ENCODE measurements at regions not wholly inside any gene's neighbourhood (a gene's known extent, or its start where the extent isn't known, plus 50 kb on each side); places are given as distances from the start of the nearest gene placed in this dataset.

GRCh38 chr1:30417701-30418046 lies 305.7 kb downstream of the MATN1 start:
- DNase-seq = peak; percentile 47

GRCh38 chr1:30417001-30417700 lies 306.2 kb downstream of the MATN1 start:
- peak; percentile 40 for DNase-seq

- DNase-seq = peak; percentile 24
These were observed 307.1 kb downstream of the MATN1 start for GRCh38 chr1:30416221-30416820.

- DNase-seq = peak; percentile 35
These were observed 308.0 kb downstream of the MATN1 start for GRCh38 chr1:30415171-30415940.

DNA sequence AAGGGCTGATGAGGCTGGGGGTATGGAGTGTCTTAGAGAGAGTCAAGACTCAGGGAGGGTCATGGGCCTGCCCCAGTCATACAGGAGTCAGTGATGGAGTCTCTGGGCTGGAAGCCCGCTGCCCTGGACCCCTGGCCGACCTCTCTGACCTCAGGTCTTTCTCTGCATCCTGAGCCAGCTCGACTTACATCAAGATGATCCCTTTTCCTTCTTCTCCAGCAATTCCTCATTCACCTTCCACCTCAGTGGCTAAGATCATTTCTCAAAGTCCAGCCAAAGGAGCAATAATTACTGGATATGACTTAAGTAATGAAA lies 308.6 kb downstream of the MATN1 start:
- DNase-seq = no peak

- peak; percentile 28 for DNase-seq
These were observed 309.1 kb downstream of the MATN1 start for GRCh38 chr1:30414086-30414850.

DNA sequence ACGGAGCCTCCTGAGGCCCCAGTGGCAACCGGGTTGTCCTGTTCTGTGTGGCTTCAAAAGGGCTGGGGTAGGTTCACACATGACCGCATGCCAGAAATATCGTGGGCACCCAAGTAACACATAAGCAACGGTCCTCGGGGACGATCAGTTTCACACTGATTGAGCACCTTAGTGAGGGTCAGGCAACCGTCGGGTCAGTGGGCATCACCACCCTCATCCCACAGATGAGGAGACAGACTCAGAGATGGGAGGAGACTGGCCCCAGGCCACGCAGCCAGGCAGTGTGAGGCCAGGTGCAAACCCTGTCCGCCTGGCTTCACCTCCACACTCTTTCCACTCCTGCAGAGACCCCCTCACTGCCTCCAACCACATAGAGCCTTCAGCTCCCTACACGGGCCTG lies 309.8 kb downstream of the MATN1 start:
- peak; percentile 49 for DNase-seq

GRCh38 chr1:30413111-30413440 lies 310.3 kb downstream of the MATN1 start:
- DNase-seq = peak; percentile 22

GRCh38 chr1:30412241-30413110 lies 310.9 kb downstream of the MATN1 start:
- peak; percentile 66 for DNase-seq

GRCh38 chr1:30411206-30411605 lies 312.2 kb downstream of the MATN1 start:
- peak; percentile 22 for DNase-seq

DNA sequence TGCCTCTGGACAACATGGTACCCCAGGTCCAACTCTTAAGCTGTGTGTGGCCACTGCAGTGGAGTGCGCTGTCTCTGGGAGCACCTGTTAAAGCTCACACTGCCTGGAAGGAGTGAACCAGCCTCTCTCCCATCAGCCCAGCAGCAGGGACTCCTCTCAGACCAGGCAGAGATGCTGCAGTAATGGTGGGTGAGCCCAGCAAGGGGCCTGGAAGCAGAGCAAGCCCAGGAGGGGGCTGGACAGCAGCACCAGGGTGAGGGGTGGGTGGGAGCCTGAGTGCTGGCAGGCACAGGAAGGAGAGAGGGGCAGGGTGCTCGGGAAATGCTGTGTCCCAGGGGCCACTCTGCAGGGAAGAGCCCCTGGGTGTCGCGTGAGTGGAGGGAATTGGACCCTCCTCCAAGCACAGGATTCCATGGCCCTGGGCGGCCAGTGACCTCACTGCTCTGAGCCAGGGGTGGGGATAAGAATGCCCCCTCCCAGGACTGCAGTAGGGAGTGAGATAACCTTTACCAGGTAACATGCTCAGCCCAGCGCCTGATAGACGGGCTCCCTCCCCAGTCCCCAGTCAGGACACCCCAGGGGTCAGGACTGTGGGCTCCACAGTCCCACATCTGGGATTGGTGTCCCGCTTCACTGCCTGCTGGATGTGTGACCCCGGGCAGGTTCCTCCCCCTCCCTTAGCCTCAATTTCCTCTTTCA lies 313.1 kb downstream of the MATN1 start:
- DNase-seq = peak; percentile 40

DNA sequence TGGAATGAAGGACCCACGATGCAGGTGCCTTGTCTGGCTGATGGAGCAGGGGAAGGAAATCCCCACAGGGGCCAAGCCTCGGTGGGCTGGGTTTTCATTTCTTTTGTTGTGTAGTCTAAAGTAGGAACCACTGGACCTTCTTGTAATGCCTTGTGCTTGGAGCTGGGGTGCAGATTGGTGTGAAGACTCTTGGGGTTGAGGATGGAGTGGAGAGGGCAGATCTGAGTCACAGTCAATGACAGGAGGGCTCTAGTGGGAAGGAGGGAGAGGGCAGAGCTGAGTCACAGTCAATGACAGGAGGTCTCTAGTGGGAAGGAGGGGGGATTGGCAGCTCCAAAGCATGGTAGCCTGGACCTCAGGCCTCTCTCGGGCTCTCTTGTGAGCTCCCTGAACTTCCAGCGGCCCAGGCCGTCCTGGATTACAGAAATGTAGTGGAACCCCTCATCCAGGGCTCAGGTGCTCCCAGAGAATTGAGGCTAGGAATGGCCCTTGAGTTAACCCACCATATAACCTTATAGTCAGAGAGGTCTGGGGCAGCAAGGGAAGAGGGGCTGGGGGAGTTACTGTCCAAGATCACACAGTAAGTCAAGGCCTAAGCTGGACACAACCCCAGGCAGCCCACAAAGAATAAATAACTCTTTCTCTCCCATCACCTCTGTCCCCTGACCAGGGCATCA lies 313.8 kb downstream of the MATN1 start:
- peak; percentile 42 for DNase-seq

DNA sequence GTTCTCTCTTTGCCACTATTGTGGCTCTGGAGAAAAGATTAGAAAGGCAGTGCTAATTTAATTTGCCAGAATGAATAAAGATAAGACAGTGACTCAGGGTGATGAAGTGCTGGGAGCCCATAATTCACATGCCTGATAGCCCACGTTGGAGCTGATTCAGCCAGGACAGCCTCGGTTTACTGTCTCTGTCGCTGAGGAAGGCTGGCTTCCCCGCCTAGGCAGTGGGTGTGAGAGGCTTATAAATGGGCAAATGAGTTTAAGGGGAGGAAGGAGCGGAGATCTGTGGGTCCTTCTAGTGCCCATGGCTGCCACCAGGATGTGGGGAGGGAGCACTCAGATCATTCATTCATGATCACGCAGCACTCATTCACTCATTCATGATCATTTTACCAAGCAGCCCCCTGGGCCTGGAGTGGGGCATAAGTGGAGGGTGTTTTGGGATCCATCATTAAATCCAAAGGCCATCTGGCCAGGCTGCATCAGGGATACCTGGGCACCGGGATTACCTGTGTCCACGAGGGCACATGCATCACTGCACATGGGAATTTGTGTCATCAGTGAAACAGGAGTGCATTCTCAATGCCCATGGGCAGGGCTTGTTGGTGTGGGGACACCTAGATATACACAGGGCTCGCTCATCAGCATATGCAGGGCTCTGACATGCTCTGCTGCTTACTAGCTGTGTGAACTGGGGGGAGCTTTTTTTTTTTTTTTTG lies 315.4 kb downstream of the MATN1 start:
- peak; percentile 42 for DNase-seq

GRCh38 chr1:30406996-30407864 lies 316.2 kb downstream of the MATN1 start:
- peak; percentile 46 for DNase-seq

- peak; percentile 29 for DNase-seq
These were observed 317.7 kb downstream of the MATN1 start for GRCh38 chr1:30405631-30406212.

GRCh38 chr1:30405081-30405480 lies 318.3 kb downstream of the MATN1 start:
- DNase-seq = peak; percentile 44

- peak; percentile 9 for DNase-seq
These were observed 319.0 kb downstream of the MATN1 start for GRCh38 chr1:30404341-30404740.

DNA sequence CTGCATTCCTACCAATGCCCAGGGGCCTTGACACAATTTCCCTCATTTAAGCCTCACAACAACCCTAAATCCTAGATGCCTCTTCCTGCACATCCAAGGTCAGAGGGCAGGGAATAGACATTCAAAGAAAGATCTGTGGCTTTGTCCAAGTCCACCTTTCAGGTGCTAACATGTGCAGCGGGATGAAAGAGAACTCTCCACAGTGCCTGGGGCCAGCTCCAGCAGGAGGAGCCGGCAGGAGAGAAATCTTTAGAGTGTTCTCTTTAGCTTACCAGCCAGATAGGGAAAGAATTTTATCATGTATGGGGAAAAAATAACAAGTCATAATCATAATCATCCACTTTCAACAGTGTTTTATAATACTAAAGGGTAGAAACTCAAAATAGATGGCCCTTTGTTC lies 319.7 kb downstream of the MATN1 start:
- no peak for DNase-seq

- no peak for DNase-seq
These were observed 320.2 kb downstream of the MATN1 start for GRCh38 chr1:30403061-30403645.

Data from islet precursor cell (in vitro differentiated cells).